Stomach (tissue), 8 donors: ENCODE measurements at regions not wholly inside any gene's neighbourhood (a gene's known extent, or its start where the extent isn't known, plus 50 kb on each side); places are given as distances from the start of the nearest gene placed in this dataset.

Experiments
- DNase-seq, 2 donors: peaks; one replicate each; pipeline versions ENCODE4 v3.0.0 to v3.0.0-alpha.2; 2013 to 2019
- H3K27ac ChIP-seq, 5 donors: fragments of 200-600 bp in 4 of 5; sonication (generic) in 4 of 5; one replicate each; pipeline ENCODE4 v1.5.1; 2013 to 2019; ENCODE audit warnings: mild to moderate bottlenecking in 1 of 5, moderate library complexity in 1 of 5
- H3K27me3 ChIP-seq, 3 donors: fragments of 200-600 bp; sonication (generic); one replicate each; pipeline ENCODE4 v1.5.1; 2017 to 2019; ENCODE audit warnings: mixed run types in 1 of 3
- H3K36me3 ChIP-seq, 4 donors: fragments of 200-600 bp; sonication (generic); 1 replicate in 3 of 4; 2 replicates in 1 of 4; pipeline ENCODE4 v1.5.1; 2016 to 2019
- H3K4me1 ChIP-seq, 4 donors: fragments of 200-600 bp; sonication (generic); one replicate each; pipeline ENCODE4 v1.5.1; 2016 to 2019
- H3K4me3 ChIP-seq, 4 donors: fragments of 200-600 bp; sonication (generic) in 3 of 4; one replicate each; pipeline ENCODE4 v1.5.1; 2016 to 2019; ENCODE audit warnings: mild to moderate bottlenecking in 1 of 4
- H3K9me3 ChIP-seq, 4 donors: fragments of 200-600 bp; sonication (generic); one replicate each; pipeline ENCODE4 v1.5.1; 2016 to 2019
- EP300 ChIP-seq: sonication (generic); formaldehyde crosslinking; IDR thresholded peaks from one replicate; pipeline ENCODE4 v1.6.1; 2017; ENCODE audit warnings: antibody characterized with exemption
- POLR2A ChIP-seq, 4 donors: fragments of 450-650 bp; IDR thresholded peaks; one replicate each; pipeline ENCODE4 v1.6.1; 2016; ENCODE audit warnings: antibody characterized with exemption in 4 of 4, control low read depth in 2 of 4, mild to moderate bottlenecking in 1 of 4, moderate library complexity in 1 of 4
- POLR2AphosphoS5 ChIP-seq, 3 donors: sonication (generic); formaldehyde crosslinking; IDR thresholded peaks; one replicate each; pipeline ENCODE4 v1.6.1; 2016; ENCODE audit warnings: antibody characterized with exemption in 3 of 3
- WGBS, 5 donors: extraction: QIAGEN DNeasy Blood & Tissue Kit in 3 of 5; methylation state at CpG; one replicate each; pipeline versions ENCODE4 v1.1.5 to v1.1.7; 2013 to 2018; 5-methylcytosine and 5-hydroxymethylcytosine counted together
- intact Hi-C: fragments of 100-400 bp; cut with DNase I; formaldehyde crosslinking; loops from one replicate; pipeline ENCODE4 v1.15.1; 2023; ENCODE audit warnings: low total_unique reads
- TF ChIP-seq, protein P1 (sequence below), 7 experiments: fragments of 450-650 bp in 4 of 7; fragments of 200-600 bp in 3 of 7; sonication (generic) in 3 of 7; IDR thresholded peaks; one replicate each; pipeline ENCODE4 v1.5.1; 2016 to 2019; ENCODE audit warnings: antibody characterized with exemption in 7 of 7, control low read depth in 2 of 7, mild to moderate bottlenecking in 1 of 7
- donor health status: healthy with polysubstance abuse.
- donor health status: Bipolar disorder and iron deficiency.
- donor health status: healthy.

DNA sequence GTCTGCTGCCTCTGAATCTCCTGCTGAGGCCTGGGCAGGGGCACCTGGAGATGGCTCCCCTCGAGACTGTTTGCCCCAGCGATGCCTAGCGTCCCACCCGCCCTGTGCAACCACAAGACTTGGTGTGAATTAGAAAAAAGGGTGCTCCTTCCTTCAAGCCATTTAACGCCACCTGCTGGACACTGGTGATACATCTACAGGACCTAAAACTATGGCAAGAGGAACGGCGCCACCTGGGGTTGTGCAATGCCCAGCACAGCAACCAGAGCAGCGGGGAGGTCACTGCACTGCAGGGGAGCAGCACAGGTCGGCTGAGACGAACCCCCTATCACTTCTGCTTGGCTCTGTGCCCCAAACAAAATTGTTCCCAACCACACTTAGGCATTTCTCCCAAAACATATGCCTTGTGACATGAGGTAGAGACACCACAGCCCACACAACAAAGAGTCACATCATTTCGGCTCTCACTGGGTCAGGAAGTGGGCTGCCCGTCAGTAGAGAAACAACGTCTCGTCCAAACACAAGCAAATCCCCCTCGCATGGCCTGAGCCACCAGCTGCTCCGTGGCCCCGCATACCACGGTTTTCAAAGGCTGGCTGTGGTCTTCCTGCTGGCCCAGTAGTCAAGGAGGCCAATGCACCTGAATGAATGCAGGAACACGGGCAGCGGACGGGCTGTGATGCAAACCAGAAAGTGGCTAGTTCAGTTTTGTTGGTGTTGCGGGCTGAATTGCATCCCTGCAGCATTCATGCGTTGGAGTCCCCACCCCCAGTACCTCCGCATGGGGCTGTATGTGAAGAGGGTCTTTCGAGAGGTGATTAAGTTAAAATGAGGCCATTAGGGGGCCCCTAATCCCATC lies 171.9 kb downstream of the SHANK2 start:
- H3K9me3 ChIP-seq: peaks cover 0 to 5% (median 0%) of the 10 kb centered on the region in 4 donors
- no peaks in the 10 kb centered on the region for H3K4me1 ChIP-seq
- no peak overlapping the region for H3K27ac ChIP-seq
- H3K4me3 ChIP-seq: no peak overlapping the region
- peak; percentile 60 to 87 for DNase-seq
- intact Hi-C loops: no loop called here
- no peaks in the 10 kb centered on the region for H3K27me3 ChIP-seq
- no peaks in the 10 kb centered on the region for H3K36me3 ChIP-seq
- TF ChIP-seq POLR2A (IDR thresholded peaks at IDR 0.05): no peak
- TF ChIP-seq, protein P1, sequence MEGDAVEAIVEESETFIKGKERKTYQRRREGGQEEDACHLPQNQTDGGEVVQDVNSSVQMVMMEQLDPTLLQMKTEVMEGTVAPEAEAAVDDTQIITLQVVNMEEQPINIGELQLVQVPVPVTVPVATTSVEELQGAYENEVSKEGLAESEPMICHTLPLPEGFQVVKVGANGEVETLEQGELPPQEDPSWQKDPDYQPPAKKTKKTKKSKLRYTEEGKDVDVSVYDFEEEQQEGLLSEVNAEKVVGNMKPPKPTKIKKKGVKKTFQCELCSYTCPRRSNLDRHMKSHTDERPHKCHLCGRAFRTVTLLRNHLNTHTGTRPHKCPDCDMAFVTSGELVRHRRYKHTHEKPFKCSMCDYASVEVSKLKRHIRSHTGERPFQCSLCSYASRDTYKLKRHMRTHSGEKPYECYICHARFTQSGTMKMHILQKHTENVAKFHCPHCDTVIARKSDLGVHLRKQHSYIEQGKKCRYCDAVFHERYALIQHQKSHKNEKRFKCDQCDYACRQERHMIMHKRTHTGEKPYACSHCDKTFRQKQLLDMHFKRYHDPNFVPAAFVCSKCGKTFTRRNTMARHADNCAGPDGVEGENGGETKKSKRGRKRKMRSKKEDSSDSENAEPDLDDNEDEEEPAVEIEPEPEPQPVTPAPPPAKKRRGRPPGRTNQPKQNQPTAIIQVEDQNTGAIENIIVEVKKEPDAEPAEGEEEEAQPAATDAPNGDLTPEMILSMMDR (IDR thresholded peaks at IDR 0.05): peak in 4 of 7 experiments; percentile 27 to 47 (median 38)
- 60 to 75% (median 71%) methylated on average over 17 to 25 of the region's 25 CpGs for WGBS, 5 donors

DNA sequence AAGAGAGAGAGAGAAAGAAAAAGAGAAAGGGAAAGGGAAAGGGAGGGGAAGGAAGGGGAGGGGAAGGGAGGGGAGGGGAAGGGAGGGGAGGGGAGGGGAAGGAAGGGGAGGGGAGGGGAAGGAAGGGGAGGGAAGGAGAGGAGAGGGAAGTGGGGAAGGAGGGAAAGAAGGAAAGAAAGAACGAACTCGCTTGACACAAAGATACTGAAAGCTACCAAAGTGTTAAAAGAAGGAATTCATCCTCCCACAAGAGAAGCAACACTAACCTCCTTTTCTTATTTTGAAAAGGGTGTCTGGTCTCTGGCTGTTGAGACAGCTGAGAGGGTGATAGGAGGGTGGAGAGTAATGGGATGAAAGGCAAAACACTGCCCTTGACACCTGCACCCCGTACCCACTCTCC lies 172.6 kb downstream of the SHANK2 start:
- TF ChIP-seq POLR2AphosphoS5 (IDR thresholded peaks at IDR 0.05) (no peak), EP300 (no peak), POLR2A (IDR thresholded peaks at IDR 0.05) (no peak)
- TF ChIP-seq, protein P1 (IDR thresholded peaks at IDR 0.05): no peak
- no peak overlapping the region for H3K27ac ChIP-seq
- H3K4me3 ChIP-seq: no peak overlapping the region
- intact Hi-C loops: no loop called here
- no peaks in the 10 kb centered on the region for H3K27me3 ChIP-seq
- DNase-seq: no peak
- H3K9me3 ChIP-seq: peaks cover 0 to 5% (median 0%) of the 10 kb centered on the region in 4 donors
- no peaks in the 10 kb centered on the region for H3K4me1 ChIP-seq
- no peaks in the 10 kb centered on the region for H3K36me3 ChIP-seq
- WGBS, 5 donors: 80 to 94% (median 88%) methylated on average over 3 of the region's 3 CpGs

DNA sequence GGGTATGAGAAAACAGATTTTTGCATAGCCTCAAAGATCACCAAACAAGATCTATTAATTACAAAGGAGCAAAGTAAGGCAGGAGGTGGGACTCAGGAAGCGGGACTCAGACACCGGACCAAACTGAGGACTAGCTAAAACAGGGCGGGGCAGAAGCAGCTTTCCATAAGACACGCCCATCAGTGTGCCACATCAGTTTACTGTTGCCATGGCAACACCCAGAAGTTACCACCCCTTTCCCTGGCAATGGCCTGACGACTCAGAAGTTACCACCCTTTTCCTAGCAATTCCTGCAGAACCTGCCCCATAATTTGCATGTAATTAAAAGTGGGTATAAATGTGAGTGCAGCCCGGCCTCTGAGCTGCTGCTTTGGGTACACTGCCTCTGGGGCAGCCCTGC lies 173.9 kb downstream of the SHANK2 start:
- no peak overlapping the region for H3K4me3 ChIP-seq

DNA sequence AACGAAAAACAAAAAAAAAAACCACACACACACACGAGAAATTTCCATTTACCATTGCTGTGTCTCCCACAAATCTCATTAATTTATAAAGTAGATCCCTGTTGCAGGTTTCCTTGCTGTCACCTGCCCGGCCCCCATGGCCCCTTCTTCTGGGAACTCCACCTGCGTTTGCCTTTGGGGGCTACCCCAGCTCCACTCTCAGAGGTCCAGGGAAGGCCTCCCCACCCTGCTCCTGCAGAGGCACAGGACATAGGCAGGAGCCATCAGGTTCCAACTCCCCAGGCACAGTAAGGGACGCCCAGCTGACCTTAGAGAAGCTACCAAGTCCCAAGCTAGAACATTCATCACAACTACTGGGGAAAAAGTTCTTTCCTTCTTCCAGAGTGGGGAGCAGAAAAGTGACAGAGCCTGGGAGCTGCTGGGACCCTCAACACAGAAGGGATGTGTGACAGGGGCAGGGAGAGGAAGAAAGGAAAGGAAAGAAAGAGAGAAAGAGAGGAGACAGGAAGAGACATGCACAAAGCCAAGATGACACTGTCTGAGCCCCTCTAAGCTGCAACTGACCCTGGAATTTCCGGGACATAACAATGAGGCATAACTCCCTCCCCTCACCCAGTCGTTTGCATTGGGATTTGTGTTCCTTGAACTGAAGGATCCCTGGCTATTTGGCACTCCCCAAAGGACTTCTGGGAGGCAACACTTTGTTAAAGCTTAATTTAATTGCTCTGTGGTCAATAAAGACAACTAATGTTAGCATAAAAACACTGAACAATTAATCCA lies 175.7 kb downstream of the SHANK2 start:
- no peaks in the 10 kb centered on the region for H3K4me1 ChIP-seq
- intact Hi-C loops: no loop called here
- no peak for DNase-seq
- TF ChIP-seq POLR2AphosphoS5 (IDR thresholded peaks at IDR 0.05) (no peak), POLR2A (IDR thresholded peaks at IDR 0.05) (no peak), EP300 (no peak)
- TF ChIP-seq, protein P1 (IDR thresholded peaks at IDR 0.05): no peak
- peaks cover 0 to 9% (median 2%) of the 10 kb centered on the region in 4 donors for H3K36me3 ChIP-seq
- WGBS, 5 donors: 66 to 87% (median 80%) methylated on average over 6 to 7 of the region's 7 CpGs
- no peak overlapping the region for H3K4me3 ChIP-seq
- H3K27ac ChIP-seq: no peak overlapping the region
- peaks cover 0 to 5% (median 0%) of the 10 kb centered on the region in 4 donors for H3K9me3 ChIP-seq
- no peaks in the 10 kb centered on the region for H3K27me3 ChIP-seq

More for the DNA sequence above, 173.9 kb downstream of the SHANK2 start:
- TF ChIP-seq POLR2AphosphoS5 (IDR thresholded peaks at IDR 0.05) (no peak), EP300 (no peak), POLR2A (IDR thresholded peaks at IDR 0.05) (no peak)
- TF ChIP-seq, protein P1 (IDR thresholded peaks at IDR 0.05): no peak
- H3K27ac ChIP-seq: no peak overlapping the region
- H3K4me1 ChIP-seq: no peaks in the 10 kb centered on the region
- no peak for DNase-seq
- no peaks in the 10 kb centered on the region for H3K27me3 ChIP-seq
- peaks cover 0 to 5% (median 0%) of the 10 kb centered on the region in 4 donors for H3K9me3 ChIP-seq
- 78 to 87% (median 84%) methylated on average over 6 of the region's 6 CpGs for WGBS, 5 donors
- H3K36me3 ChIP-seq: peaks cover 0 to 8% (median 2%) of the 10 kb centered on the region in 4 donors
- intact Hi-C loops: no loop called here
